GM12878 (cell line): ENCODE measurements at regions not wholly inside any gene's neighbourhood (a gene's known extent, or its start where the extent isn't known, plus 50 kb on each side); places are given as distances from the start of the nearest gene placed in this dataset.

Experiments
- ATAC-seq: fragments of 200-7000 bp; cut with Tn5 transposase; 3 replicates; pipeline ENCODE4 v1.9.1; 2020; ENCODE audit warnings: mild to moderate bottlenecking, moderate library complexity
- BruUV-seq: library from RNA; stranded (reverse); fragments of 400-500 nt; replicated peaks from 2 replicates; lab custom pipeline; 2021; lab: Mats Ljungman, UMichigan
- CTCF ChIA-PET: fragments of 300-600 bp; sonication (Branson Sonifier 250); formaldehyde crosslinking; extraction: SDS; loops from one replicate; lab custom pipeline; 2021; ENCODE audit warnings: inconsistent platforms; lab: Yijun Ruan, JAX
- POLR2A ChIA-PET: fragments of 350-600 bp; formaldehyde crosslinking; extraction: SDS; loops from one replicate; lab custom pipeline; 2021; ENCODE audit warnings: inconsistent platforms; lab: Charles Lee
- RAD21 ChIA-PET: fragments of 300-600 bp; sonication (Branson Sonifier 250); formaldehyde crosslinking; loops from one replicate; lab custom pipeline; 2023; ENCODE audit warnings: antibody characterized with exemption; ENCODE audit not compliant: unreplicated experiment; lab: Charles Lee
- SMC1A ChIA-PET: fragments of 300-600 bp; sonication (Branson Sonifier 250); formaldehyde crosslinking; loops from one replicate; lab custom pipeline; 2023; ENCODE audit not compliant: unreplicated experiment, uncharacterized antibody; lab: Charles Lee
- DNase-seq: peaks from one replicate; pipeline ENCODE4 v3.0.0-alpha.2; 2011; ENCODE audit warnings: low read depth, low spot score
- FAIRE-seq: peaks from 3 replicates; lab custom pipeline; 2011; peaks lifted over from hg19 to GRCh38; lab: Jason Lieb, UNC
- H2AFZ ChIP-seq: 2 replicates; pipeline ENCODE4 v1.6.0; 2011; ENCODE audit warnings: low read depth, low read length, control low read depth; ENCODE audit not compliant: control insufficient read depth
- H3K27ac ChIP-seq: 2 replicates; pipeline ENCODE4 v1.5.1; 2011; ENCODE audit warnings: control low read depth; ENCODE audit not compliant: control insufficient read depth, insufficient read depth
- H3K27me3 ChIP-seq, 2 experiments: replicated peaks in 1 of 2; 2 replicates each; pipeline versions ENCODE4 v1.6.0 to v1.6.1; 2011; ENCODE audit warnings: low read length in 1 of 2; ENCODE audit not compliant: control insufficient read depth in 2 of 2, insufficient read depth in 2 of 2
- H3K36me3 ChIP-seq, 2 experiments: 2 replicates each; pipeline ENCODE4 v1.5.1; 2011; ENCODE audit warnings: low read length in 1 of 2; ENCODE audit not compliant: control insufficient read depth in 2 of 2, insufficient read depth in 2 of 2
- H3K4me1 ChIP-seq: 2 replicates; pipeline ENCODE4 v1.6.1; 2011; ENCODE audit warnings: mild to moderate bottlenecking, low read length, moderate library complexity, mixed read lengths; ENCODE audit not compliant: control insufficient read depth, insufficient read depth
- H3K4me2 ChIP-seq: 2 replicates; pipeline ENCODE4 v1.6.0; 2011; ENCODE audit warnings: control low read depth; ENCODE audit not compliant: control insufficient read depth, insufficient read depth
- H3K4me3 ChIP-seq: fragments of 200-600 bp; sonication (generic); 2 replicates; pipeline ENCODE4 v1.5.1; 2016
- H3K79me2 ChIP-seq: 2 replicates; pipeline ENCODE4 v1.6.0; 2011; ENCODE audit warnings: low read length; ENCODE audit not compliant: control insufficient read depth, insufficient read depth
- H3K9ac ChIP-seq: 2 replicates; pipeline ENCODE4 v1.8.0; 2011; ENCODE audit warnings: low read length, control low read depth, mixed read lengths; ENCODE audit not compliant: control insufficient read depth, insufficient read depth
- H3K9me3 ChIP-seq: replicated peaks from 3 replicates; pipeline ENCODE4 v1.5.1; 2011; ENCODE audit warnings: mild to moderate bottlenecking, low read length; ENCODE audit not compliant: control insufficient read depth, insufficient read depth
- H4K20me1 ChIP-seq: 2 replicates; pipeline ENCODE4 v1.6.0; 2011; ENCODE audit not compliant: control insufficient read depth, insufficient read depth
- EGR1 ChIP-seq, 2 experiments: IDR thresholded peaks; 1 replicate in 1 of 2; 2 replicates in 1 of 2; pipeline ENCODE4 v1.6.1; 2011 to 2012; ENCODE audit warnings: low read depth in 2 of 2, low read length in 2 of 2, borderline replicate concordance in 1 of 2, mild to moderate bottlenecking in 1 of 2, moderate library complexity in 1 of 2
- FOS ChIP-seq: IDR thresholded peaks from 3 replicates; pipeline ENCODE4 v1.6.1; 2011; ENCODE audit warnings: borderline replicate concordance; ENCODE audit not compliant: insufficient read length; ENCODE audit errors: extremely low read depth
- HDAC2 ChIP-seq: fragments of 200-600 bp; sonication (generic); IDR thresholded peaks from 2 replicates; pipeline ENCODE4 v1.6.1; 2017
- MXI1 ChIP-seq: fragments of 150-350 bp; IDR thresholded peaks from 2 replicates; pipeline ENCODE4 v1.6.1; 2011; ENCODE audit warnings: low read depth, mild to moderate bottlenecking, inconsistent platforms, low read length, improper control_type of control experiment
- MYB ChIP-seq: fragments of 150-350 bp; IDR thresholded peaks from 2 replicates; pipeline ENCODE4 v1.6.1; 2014; ENCODE audit warnings: mild to moderate bottlenecking, low read depth, low read length, borderline replicate concordance
- NFYB ChIP-seq: IDR thresholded peaks from 2 replicates; pipeline ENCODE4 v1.6.1; 2011; ENCODE audit warnings: low read depth, mild to moderate bottlenecking, low read length, improper control_type of control experiment, moderate library complexity; ENCODE audit not compliant: insufficient read depth
- PAX5 ChIP-seq: IDR thresholded peaks from 2 replicates; pipeline ENCODE4 v1.6.1; 2011; ENCODE audit warnings: low read depth, low read length, borderline replicate concordance
- RELA ChIP-seq: fragments of 450-650 bp; IDR thresholded peaks from 2 replicates; pipeline ENCODE4 v1.8.0; 2014; ENCODE audit warnings: borderline replicate concordance; ENCODE audit not compliant: partially characterized antibody
- RUNX3 ChIP-seq: IDR thresholded peaks from 2 replicates; pipeline ENCODE4 v1.6.1; 2012; ENCODE audit warnings: low read length, inconsistent platforms
- in situ Hi-C: fragments of 300-500 bp; cut with MboI; formaldehyde crosslinking; loops from 9 replicates; pipeline ENCODE4 v1.14.3; 2018; ENCODE audit warnings: mixed read lengths
- intact Hi-C: fragments of 100-400 bp; cut with micrococcal nuclease; formaldehyde crosslinking; loops from one replicate; pipeline ENCODE4 v1.14.2; 2022; ENCODE audit not compliant: unreplicated experiment
- TF ChIP-seq, protein P1 (sequence below): IDR thresholded peaks from 2 replicates; pipeline ENCODE4 v1.6.1; 2011; ENCODE audit warnings: borderline replicate concordance, low read depth, mild to moderate bottlenecking, moderate library complexity, low read length; ENCODE audit not compliant: insufficient read depth, poor library complexity, severe bottlenecking

DNA sequence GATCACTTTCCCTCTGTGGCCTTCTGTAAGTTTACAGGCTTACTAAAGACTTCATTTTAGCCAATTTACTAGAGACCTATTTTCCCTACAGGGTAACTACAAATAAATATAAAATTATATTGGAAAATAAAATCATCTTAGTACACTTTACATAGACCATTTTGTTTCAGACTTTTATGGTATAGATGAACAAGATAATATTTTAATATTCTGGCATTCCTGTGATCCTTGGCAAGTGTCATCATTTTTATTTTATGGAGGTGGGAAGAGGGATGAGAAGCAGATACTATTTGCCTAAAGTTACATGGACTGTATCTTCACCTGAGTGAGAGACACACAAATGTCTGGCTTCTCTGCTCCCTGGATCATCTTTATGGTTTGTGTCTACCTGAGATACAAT, 149.6 kb upstream of the CWC22 start:
- no peaks in the 10 kb centered on the region for H3K79me2 ChIP-seq
- no peak overlapping the region for H2AFZ ChIP-seq
- no peak overlapping the region for H3K27ac ChIP-seq
- intact Hi-C loops (no loop called here), in situ Hi-C loops (no loop called here)
- ChIA-PET CTCF (no interaction called here), POLR2A (no interaction called here), RAD21 (no interaction called here), SMC1A (no interaction called here)
- no peaks in the 10 kb centered on the region for H3K4me1 ChIP-seq
- H3K4me2 ChIP-seq: no peak overlapping the region
- no peaks in the 10 kb centered on the region for H3K27me3 ChIP-seq
- ATAC-seq: no peak
- DNase-seq: no peak
- no peak overlapping the region for H3K9ac ChIP-seq
- H3K4me3 ChIP-seq: no peak overlapping the region
- no peaks in the 10 kb centered on the region for H3K9me3 ChIP-seq
- TF ChIP-seq PAX5: no peak
- TF ChIP-seq RUNX3: no peak
- TF ChIP-seq HDAC2: no peak
- no peak for TF ChIP-seq EGR1 (IDR thresholded peaks at IDR 0.05; ENCODE audit: borderline replicate concordance in 1 of 2, low read depth in 2 of 2, low read length in 2 of 2)
- TF ChIP-seq MYB: no peak
- TF ChIP-seq, protein P1, sequence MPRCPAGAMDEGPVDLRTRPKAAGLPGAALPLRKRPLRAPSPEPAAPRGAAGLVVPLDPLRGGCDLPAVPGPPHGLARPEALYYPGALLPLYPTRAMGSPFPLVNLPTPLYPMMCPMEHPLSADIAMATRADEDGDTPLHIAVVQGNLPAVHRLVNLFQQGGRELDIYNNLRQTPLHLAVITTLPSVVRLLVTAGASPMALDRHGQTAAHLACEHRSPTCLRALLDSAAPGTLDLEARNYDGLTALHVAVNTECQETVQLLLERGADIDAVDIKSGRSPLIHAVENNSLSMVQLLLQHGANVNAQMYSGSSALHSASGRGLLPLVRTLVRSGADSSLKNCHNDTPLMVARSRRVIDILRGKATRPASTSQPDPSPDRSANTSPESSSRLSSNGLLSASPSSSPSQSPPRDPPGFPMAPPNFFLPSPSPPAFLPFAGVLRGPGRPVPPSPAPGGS: no peak
- no peak for TF ChIP-seq RELA
- TF ChIP-seq MXI1: no peak
- TF ChIP-seq FOS: no peak
- TF ChIP-seq NFYB: no peak
- H4K20me1 ChIP-seq: no peaks in the 10 kb centered on the region
- no peak for FAIRE-seq
- no TSS peak for BruUV-seq
- no peaks in the 10 kb centered on the region for H3K36me3 ChIP-seq
